HCT116 (cell line): ENCODE measurements at regions not wholly inside any gene's neighbourhood (a gene's known extent, or its start where the extent isn't known, plus 50 kb on each side); places are given as distances from the start of the nearest gene placed in this dataset.

Source experiments
- ATAC-seq: fragments of 200-7000 bp; cut with Tn5 transposase; 2 replicates; pipeline ENCODE4 v1.9.1; 2020; ENCODE audit warnings: mild to moderate bottlenecking, moderate library complexity
- BruUV-seq: library from RNA; stranded (reverse); fragments of 400-500 nt; replicated peaks from 2 replicates; lab custom pipeline; 2021; lab: Mats Ljungman, UMichigan
- CTCF ChIA-PET: fragments of 300-600 bp; sonication (Branson Sonifier 250); formaldehyde crosslinking; loops from one replicate; lab custom pipeline; 2021; ENCODE audit warnings: antibody characterized with exemption; lab: Charles Lee
- POLR2A ChIA-PET: fragments of 300-600, 350-600 bp; sonication (Branson Sonifier 250); formaldehyde crosslinking; loops from one replicate; lab custom pipeline; 2021; ENCODE audit warnings: antibody characterized with exemption; lab: Charles Lee
- RAD21 ChIA-PET, 2 experiments: fragments of 300-600 bp; sonication (Branson Sonifier 250); formaldehyde crosslinking; loops; one replicate each; lab custom pipeline; 2023; ENCODE audit warnings: low total read pairs in 2 of 2; ENCODE audit not compliant: uncharacterized antibody in 2 of 2, unreplicated experiment in 2 of 2, low non-redundant PET in 1 of 2; lab: Charles Lee
- DNase-seq: peaks from one replicate; pipeline ENCODE4 v3.0.0-alpha.2; 2010; ENCODE audit warnings: low read depth, low spot score
- H2AFZ ChIP-seq: fragments of 200-600 bp; shearing (Covaris generic), sonication (generic); 2 replicates; pipeline ENCODE4 v1.6.1; 2017; ENCODE audit warnings: low read depth, mixed run types, mixed read lengths, antibody characterized with exemption, low read length; ENCODE audit not compliant: poor library complexity, severe bottlenecking
- H3K27ac ChIP-seq: 2 replicates; pipeline ENCODE4 v1.5.1; 2012; ENCODE audit warnings: low read depth, low read length
- H3K27me3 ChIP-seq: fragments of 200-600 bp; sonication (generic); 2 replicates; pipeline ENCODE4 v1.6.1; 2016; ENCODE audit warnings: mixed run types, low read length, mixed read lengths; ENCODE audit not compliant: insufficient read depth
- H3K36me3 ChIP-seq, 2 experiments: fragments of 200-500 bp in 1 of 2; fragments of 200-600 bp in 1 of 2; sonication (Bioruptor generic) in 1 of 2; sonication (generic) in 1 of 2; 2 replicates each; pipeline versions ENCODE4 v1.5.1 to v1.6.1; 2014 to 2016; ENCODE audit warnings: low read length in 2 of 2, inconsistent platforms in 1 of 2, mixed read lengths in 1 of 2, mixed run types in 1 of 2; ENCODE audit not compliant: insufficient read depth in 2 of 2, control insufficient read depth in 1 of 2
- H3K4me1 ChIP-seq, 2 experiments: fragments of 200-600 bp in 1 of 2; sonication (generic) in 1 of 2; 2 replicates each; pipeline versions ENCODE4 v1.5.1 to v1.6.1; 2012 to 2017; ENCODE audit warnings: low read length in 2 of 2, inconsistent platforms in 1 of 2, mild to moderate bottlenecking in 1 of 2, mixed read lengths in 1 of 2, mixed run types in 1 of 2, moderate library complexity in 1 of 2; ENCODE audit not compliant: insufficient read depth in 2 of 2, control insufficient read depth in 1 of 2
- H3K4me2 ChIP-seq: fragments of 200-600 bp; sonication (generic); 2 replicates; pipeline ENCODE4 v1.6.1; 2017; ENCODE audit warnings: mixed run types, low read length, mixed read lengths
- H3K4me3 ChIP-seq, 2 experiments: fragments of 200-600 bp in 1 of 2; sonication (generic) in 1 of 2; replicated peaks in 1 of 2; 2 replicates each; pipeline ENCODE4 v1.5.1; 2011 to 2016; ENCODE audit warnings: low read length in 2 of 2, control low read depth in 1 of 2, low read depth in 1 of 2, mild to moderate bottlenecking in 1 of 2, mixed read lengths in 1 of 2, mixed run types in 1 of 2
- H3K79me2 ChIP-seq: fragments of 200-600 bp; sonication (generic); 2 replicates; pipeline ENCODE4 v1.6.1; 2017; ENCODE audit warnings: mild to moderate bottlenecking, mixed run types, low read length, moderate library complexity, mixed read lengths; ENCODE audit not compliant: insufficient read depth
- H3K9ac ChIP-seq: fragments of 200-600 bp; sonication (generic); 2 replicates; pipeline ENCODE4 v1.6.1; 2016; ENCODE audit warnings: low read length, mixed read lengths
- H3K9me2 ChIP-seq: fragments of 200-600 bp; sonication (generic), shearing (Covaris generic); 2 replicates; pipeline ENCODE4 v1.6.1; 2017; ENCODE audit warnings: mixed run types, mild to moderate bottlenecking, moderate library complexity; ENCODE audit not compliant: insufficient read depth
- H3K9me3 ChIP-seq, 2 experiments: fragments of 200-500 bp in 1 of 2; fragments of 200-600 bp in 1 of 2; sonication (Bioruptor generic) in 1 of 2; sonication (generic) in 1 of 2; 2 replicates each; pipeline ENCODE4 v1.6.1; 2014 to 2017; ENCODE audit warnings: low read length in 2 of 2, mixed read lengths in 2 of 2, inconsistent platforms in 1 of 2, low read depth in 1 of 2, mild to moderate bottlenecking in 1 of 2, mixed run types in 1 of 2, moderate library complexity in 1 of 2; ENCODE audit not compliant: control insufficient read depth in 1 of 2, insufficient read depth in 1 of 2
- H4K20me1 ChIP-seq: fragments of 200-600 bp; sonication (generic), shearing (Covaris generic); 2 replicates; pipeline ENCODE4 v1.6.1; 2017; ENCODE audit warnings: mixed run types, mild to moderate bottlenecking, moderate library complexity; ENCODE audit not compliant: insufficient read depth
- EGR1 ChIP-seq: IDR thresholded peaks from 2 replicates; pipeline ENCODE4 v1.6.1; 2012; ENCODE audit warnings: low read depth
- ELF1 ChIP-seq: IDR thresholded peaks from 2 replicates; pipeline ENCODE4 v1.6.1; 2012; ENCODE audit warnings: low read depth, borderline replicate concordance
- JUND ChIP-seq: IDR thresholded peaks from 2 replicates; pipeline ENCODE4 v1.6.1; 2012
- POLR2AphosphoS5 ChIP-seq: IDR thresholded peaks from 2 replicates; pipeline ENCODE4 v1.6.1; 2011; ENCODE audit warnings: mild to moderate bottlenecking, low read depth, low read length, moderate library complexity
- TCF7L2 ChIP-seq: IDR thresholded peaks from 2 replicates; pipeline ENCODE4 v1.7.0; 2011; ENCODE audit warnings: borderline replicate concordance, inconsistent platforms; ENCODE audit not compliant: insufficient read depth, insufficient read length; ENCODE audit errors: extremely low read depth
- YY1 ChIP-seq: IDR thresholded peaks from 2 replicates; pipeline ENCODE4 v1.6.1; 2011; ENCODE audit warnings: low read length, low read depth, moderate library complexity, mild to moderate bottlenecking; ENCODE audit not compliant: insufficient replicate concordance; ENCODE audit errors: extremely low read depth
- ZNF274 ChIP-seq: fragments of 200-500 bp; sonication (Bioruptor generic); IDR thresholded peaks from 2 replicates; pipeline ENCODE4 v1.6.1; 2014; ENCODE audit warnings: mild to moderate bottlenecking, low read depth, low read length, inconsistent platforms
- intact Hi-C: fragments of 100-400 bp; cut with micrococcal nuclease; formaldehyde crosslinking; loops from 2 replicates; pipeline ENCODE4 v1.10.0; 2022
- TF ChIP-seq, protein P1 (sequence below): IDR thresholded peaks from 2 replicates; pipeline ENCODE4 v1.6.1; 2012; ENCODE audit warnings: low read depth

DNA sequence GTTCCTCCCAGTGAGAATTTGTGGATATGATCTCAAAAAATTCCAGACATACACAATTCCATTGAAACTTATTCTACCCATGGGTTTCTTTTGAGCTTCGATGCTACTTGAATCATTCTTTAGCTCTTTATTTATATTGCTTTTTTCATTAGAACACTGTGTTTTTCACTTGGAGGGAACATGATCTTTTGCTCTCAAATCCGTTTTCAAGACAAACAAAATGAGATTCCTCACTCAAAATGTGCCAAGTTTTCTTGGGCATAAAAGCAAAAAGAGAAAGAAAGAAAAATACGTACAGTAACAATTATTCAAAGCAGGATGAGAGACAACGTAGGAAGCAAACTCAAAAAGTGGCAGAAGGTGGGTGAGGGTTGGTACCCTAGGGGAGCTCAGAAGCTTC lies 118.8 kb upstream of the PDZRN3 start:
- RAD21 ChIA-PET: no interaction called here
- Histone ChIP-seq H3K9ac (no peak overlapping the region), H3K9me2 (no peaks in the 10 kb centered on the region), H3K36me3 (no peaks in the 10 kb centered on the region), H4K20me1 (no peaks in the 10 kb centered on the region), H3K4me3 (no peak overlapping the region), H3K79me2 (no peaks in the 10 kb centered on the region), H2AFZ (no peak overlapping the region), H3K27ac (no peak overlapping the region), H3K4me2 (no peak overlapping the region), H3K4me1 (no peaks in the 10 kb centered on the region), H3K27me3 (no peaks in the 10 kb centered on the region), H3K9me3 (peaks cover 0 to 19% of the 10 kb centered on the region in 2 experiments; a peak in 2 of 4 replicates)
- ATAC-seq (no peak), DNase-seq (no peak)
- POLR2A ChIA-PET: no interaction called here
- BruUV-seq: no TSS peak
- CTCF ChIA-PET: no interaction called here
- intact Hi-C loops: no loop called here
- TF ChIP-seq TCF7L2 (no peak), ZNF274 (no peak), EGR1 (no peak), POLR2AphosphoS5 (no peak), YY1 (no peak), ELF1 (no peak), JUND (no peak)
- TF ChIP-seq, protein P1, sequence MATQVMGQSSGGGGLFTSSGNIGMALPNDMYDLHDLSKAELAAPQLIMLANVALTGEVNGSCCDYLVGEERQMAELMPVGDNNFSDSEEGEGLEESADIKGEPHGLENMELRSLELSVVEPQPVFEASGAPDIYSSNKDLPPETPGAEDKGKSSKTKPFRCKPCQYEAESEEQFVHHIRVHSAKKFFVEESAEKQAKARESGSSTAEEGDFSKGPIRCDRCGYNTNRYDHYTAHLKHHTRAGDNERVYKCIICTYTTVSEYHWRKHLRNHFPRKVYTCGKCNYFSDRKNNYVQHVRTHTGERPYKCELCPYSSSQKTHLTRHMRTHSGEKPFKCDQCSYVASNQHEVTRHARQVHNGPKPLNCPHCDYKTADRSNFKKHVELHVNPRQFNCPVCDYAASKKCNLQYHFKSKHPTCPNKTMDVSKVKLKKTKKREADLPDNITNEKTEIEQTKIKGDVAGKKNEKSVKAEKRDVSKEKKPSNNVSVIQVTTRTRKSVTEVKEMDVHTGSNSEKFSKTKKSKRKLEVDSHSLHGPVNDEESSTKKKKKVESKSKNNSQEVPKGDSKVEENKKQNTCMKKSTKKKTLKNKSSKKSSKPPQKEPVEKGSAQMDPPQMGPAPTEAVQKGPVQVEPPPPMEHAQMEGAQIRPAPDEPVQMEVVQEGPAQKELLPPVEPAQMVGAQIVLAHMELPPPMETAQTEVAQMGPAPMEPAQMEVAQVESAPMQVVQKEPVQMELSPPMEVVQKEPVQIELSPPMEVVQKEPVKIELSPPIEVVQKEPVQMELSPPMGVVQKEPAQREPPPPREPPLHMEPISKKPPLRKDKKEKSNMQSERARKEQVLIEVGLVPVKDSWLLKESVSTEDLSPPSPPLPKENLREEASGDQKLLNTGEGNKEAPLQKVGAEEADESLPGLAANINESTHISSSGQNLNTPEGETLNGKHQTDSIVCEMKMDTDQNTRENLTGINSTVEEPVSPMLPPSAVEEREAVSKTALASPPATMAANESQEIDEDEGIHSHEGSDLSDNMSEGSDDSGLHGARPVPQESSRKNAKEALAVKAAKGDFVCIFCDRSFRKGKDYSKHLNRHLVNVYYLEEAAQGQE: no peak
